OCI-LY1 (cell line): ENCODE measurements at regions not wholly inside any gene's neighbourhood (a gene's known extent, or its start where the extent isn't known, plus 50 kb on each side); places are given as distances from the start of the nearest gene placed in this dataset.

Experiments
- CTCF ChIP-seq: fragments of 200-600 bp; sonication (generic), shearing (Covaris generic); IDR thresholded peaks from 2 replicates; pipeline ENCODE4 v1.5.1; 2017; ENCODE audit warnings: mild to moderate bottlenecking, antibody characterized with exemption, low read length, moderate library complexity, mixed read lengths
- EZH2 ChIP-seq: fragments of 200-600 bp; sonication (generic), shearing (Covaris generic); IDR thresholded peaks from 2 replicates; pipeline ENCODE4 v1.8.0; 2017; ENCODE audit warnings: borderline replicate concordance, mixed run types, mild to moderate bottlenecking, antibody characterized with exemption, low read length, moderate library complexity, mixed read lengths

- TF ChIP-seq CTCF: no peak
- no peak for TF ChIP-seq EZH2
Measured at GRCh38 chr5:82760856-82761255, 316.3 kb downstream of the TMEM167A start.
